Kidney epithelial cell (primary cell): ENCODE measurements at regions not wholly inside any gene's neighbourhood (a gene's known extent, or its start where the extent isn't known, plus 50 kb on each side); places are given as distances from the start of the nearest gene placed in this dataset.
A peak's percentile ranks its signal among the peaks of the same experiment; 100 is the strongest.

Source experiments
- DNase-seq: peaks from one replicate; pipeline ENCODE4 v3.0.0-alpha.2; 2010; ENCODE audit warnings: low read depth
- H3K27me3 ChIP-seq: 2 replicates; pipeline ENCODE4 v1.6.0; 2011; ENCODE audit warnings: low read length; ENCODE audit not compliant: control insufficient read depth, insufficient read depth
- H3K36me3 ChIP-seq: 2 replicates; pipeline ENCODE4 v1.5.1; 2011; ENCODE audit warnings: low read length; ENCODE audit not compliant: control insufficient read depth, insufficient read depth
- H3K4me3 ChIP-seq: 2 replicates; pipeline ENCODE4 v1.5.1; 2011; ENCODE audit warnings: low read depth, mild to moderate bottlenecking, control low read depth, low read length
- TF ChIP-seq, protein P1 (sequence below): IDR thresholded peaks from 2 replicates; pipeline ENCODE4 v1.5.1; 2011; ENCODE audit warnings: mild to moderate bottlenecking, moderate library complexity, low read length, control low read depth, inconsistent platforms; ENCODE audit not compliant: insufficient read depth, poor library complexity, severe bottlenecking

DNA sequence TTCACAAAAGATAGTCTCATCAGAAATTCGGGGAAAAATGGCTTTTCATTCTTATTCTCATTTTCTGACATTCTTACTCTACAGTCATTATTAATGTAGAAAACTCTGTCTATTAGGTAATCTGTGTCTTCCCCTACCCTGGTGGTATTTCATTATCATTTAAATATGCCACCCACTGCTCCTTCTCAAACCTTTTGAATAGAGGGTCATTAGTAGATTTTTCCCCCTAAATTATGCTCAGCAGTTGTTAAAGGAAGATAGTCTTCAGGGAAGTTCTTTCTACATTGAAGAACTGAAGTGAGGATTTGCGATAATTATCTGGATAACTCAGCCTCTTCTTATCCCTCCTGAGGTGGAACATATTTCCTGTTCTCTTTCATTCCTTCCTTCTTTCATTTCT lies 989.5 kb upstream of the RBFOX1 start:
- Histone ChIP-seq H3K27me3 (no peaks in the 10 kb centered on the region), H3K4me3 (no peak overlapping the region), H3K36me3 (no peaks in the 10 kb centered on the region)
- DNase-seq = no peak
- TF ChIP-seq, protein P1, sequence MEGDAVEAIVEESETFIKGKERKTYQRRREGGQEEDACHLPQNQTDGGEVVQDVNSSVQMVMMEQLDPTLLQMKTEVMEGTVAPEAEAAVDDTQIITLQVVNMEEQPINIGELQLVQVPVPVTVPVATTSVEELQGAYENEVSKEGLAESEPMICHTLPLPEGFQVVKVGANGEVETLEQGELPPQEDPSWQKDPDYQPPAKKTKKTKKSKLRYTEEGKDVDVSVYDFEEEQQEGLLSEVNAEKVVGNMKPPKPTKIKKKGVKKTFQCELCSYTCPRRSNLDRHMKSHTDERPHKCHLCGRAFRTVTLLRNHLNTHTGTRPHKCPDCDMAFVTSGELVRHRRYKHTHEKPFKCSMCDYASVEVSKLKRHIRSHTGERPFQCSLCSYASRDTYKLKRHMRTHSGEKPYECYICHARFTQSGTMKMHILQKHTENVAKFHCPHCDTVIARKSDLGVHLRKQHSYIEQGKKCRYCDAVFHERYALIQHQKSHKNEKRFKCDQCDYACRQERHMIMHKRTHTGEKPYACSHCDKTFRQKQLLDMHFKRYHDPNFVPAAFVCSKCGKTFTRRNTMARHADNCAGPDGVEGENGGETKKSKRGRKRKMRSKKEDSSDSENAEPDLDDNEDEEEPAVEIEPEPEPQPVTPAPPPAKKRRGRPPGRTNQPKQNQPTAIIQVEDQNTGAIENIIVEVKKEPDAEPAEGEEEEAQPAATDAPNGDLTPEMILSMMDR = no peak

DNA sequence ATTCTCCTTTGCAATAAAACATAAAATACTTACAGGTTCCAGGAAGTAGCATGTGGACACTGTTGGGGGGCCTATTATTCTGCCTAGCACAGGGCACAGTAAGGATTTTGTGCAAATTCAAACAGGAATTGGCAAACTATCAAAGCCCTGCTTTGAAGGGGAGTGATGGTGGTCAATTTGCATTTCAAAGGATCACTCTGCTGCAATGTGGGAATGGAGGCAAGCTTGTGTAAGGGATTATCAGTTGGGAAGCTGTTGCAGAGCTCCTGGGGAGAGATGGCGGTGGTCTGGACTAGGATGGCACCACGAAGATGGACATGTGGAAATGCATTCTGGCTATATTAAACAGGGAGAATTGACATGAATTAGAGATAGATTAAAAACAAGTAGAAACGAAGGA lies 990.7 kb upstream of the RBFOX1 start:
- DNase-seq = no peak

DNA sequence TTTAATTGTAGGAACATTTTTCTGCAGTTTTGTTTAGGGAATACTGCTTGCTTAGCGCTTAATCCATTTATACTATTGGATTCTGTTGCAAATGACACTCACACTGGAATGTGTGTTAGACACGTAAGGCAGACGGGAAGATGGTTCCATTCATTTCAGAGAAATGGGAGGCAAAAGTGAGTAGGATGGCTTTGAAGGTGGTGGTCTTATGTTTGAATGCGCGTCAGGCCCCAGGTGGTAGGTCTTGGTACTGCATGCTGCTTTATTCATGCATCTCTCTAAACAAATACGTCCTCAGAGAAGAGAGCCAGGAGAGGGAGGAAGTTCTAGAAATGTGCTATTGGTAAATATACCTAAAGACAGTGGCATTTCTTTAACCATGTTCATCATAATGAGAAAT lies 997.6 kb upstream of the RBFOX1 start:
- TF ChIP-seq, protein P1 = peak; percentile 26
- no peaks in the 10 kb centered on the region for H3K27me3 ChIP-seq
- no peak for DNase-seq
- H3K4me3 ChIP-seq = no peak overlapping the region
- no peaks in the 10 kb centered on the region for H3K36me3 ChIP-seq

More for the DNA sequence above, 990.7 kb upstream of the RBFOX1 start:
- no peak overlapping the region for H3K4me3 ChIP-seq
- TF ChIP-seq, protein P1 = no peak
- no peaks in the 10 kb centered on the region for H3K36me3 ChIP-seq
- no peaks in the 10 kb centered on the region for H3K27me3 ChIP-seq

DNA sequence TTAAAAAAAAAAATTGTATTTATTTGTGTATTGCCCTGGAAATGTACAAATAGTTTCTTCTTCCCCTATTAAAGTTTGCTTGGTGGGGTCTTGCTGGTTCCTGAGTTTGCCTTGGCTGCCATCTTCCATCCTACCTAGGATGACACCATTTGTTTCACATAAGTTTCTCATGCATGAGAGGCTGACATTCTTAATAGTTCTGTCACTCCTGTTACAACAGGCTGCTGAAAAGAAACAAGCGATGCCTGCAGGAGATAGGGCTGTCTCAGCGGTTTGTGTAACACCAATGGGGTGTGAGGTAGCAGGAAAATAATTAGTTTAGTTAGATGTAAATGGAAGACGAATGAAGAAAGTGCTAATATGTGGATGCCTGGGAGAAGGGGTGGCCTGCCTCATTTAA lies 1000.9 kb upstream of the RBFOX1 start:
- Histone ChIP-seq H3K4me3 (no peak overlapping the region), H3K36me3 (no peaks in the 10 kb centered on the region), H3K27me3 (no peaks in the 10 kb centered on the region)
- no peak for DNase-seq
- TF ChIP-seq, protein P1 = no peak

DNA sequence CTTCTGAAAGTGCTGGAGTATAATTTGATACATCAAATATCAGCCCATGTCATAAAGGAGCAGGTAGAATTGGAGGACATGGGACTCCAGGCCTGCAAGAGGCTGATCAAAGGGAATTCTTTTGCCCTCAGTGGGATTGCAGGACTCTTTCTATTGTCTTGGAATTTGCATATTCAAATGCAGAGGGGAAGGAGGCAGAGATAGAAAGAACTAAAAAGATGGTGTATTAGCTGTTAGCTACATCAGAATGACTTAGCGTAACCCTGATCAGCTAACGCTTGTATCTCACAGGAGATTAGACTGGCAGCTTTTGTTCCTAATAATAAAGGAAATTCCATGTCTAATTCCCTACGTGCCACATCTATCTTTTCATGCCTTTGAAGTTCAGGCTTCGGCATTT lies 1014.7 kb upstream of the RBFOX1 start:
- TF ChIP-seq, protein P1 = no peak
- H3K4me3 ChIP-seq = no peak overlapping the region
- H3K27me3 ChIP-seq = no peaks in the 10 kb centered on the region
- no peaks in the 10 kb centered on the region for H3K36me3 ChIP-seq
- no peak for DNase-seq

DNA sequence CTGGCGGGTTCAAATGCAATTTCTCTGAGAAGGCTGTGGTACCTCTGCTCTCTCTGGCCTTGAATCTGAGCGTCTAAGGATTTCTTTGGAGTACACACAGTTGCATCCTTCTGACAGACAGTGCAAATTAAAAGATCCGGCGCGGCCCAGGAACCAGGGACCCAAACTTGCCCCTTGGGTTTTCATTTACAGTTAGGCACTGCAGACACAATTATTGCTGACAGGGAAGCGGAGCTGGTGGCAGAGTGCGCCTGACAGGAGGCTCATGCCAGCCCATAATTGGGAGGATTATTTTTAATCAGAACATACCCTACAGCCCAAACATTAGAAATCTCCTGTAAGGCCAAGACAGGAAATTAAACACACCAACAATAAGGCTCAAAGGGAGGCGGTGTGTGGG lies 1023.4 kb upstream of the RBFOX1 start:
- TF ChIP-seq, protein P1 = no peak
- Histone ChIP-seq H3K4me3 (no peak overlapping the region), H3K36me3 (no peaks in the 10 kb centered on the region), H3K27me3 (no peaks in the 10 kb centered on the region)
- DNase-seq = no peak
